Muscle layer of duodenum (tissue), 2 donors: ENCODE measurements at regions not wholly inside any gene's neighbourhood (a gene's known extent, or its start where the extent isn't known, plus 50 kb on each side); places are given as distances from the start of the nearest gene placed in this dataset.

Source experiments
- H3K27ac ChIP-seq: one replicate; pipeline ENCODE4 v1.7.0; 2013; ENCODE audit warnings: mild to moderate bottlenecking, low read length
- H3K27me3 ChIP-seq: one replicate; pipeline ENCODE4 v1.7.0; 2013; ENCODE audit warnings: low read depth, mild to moderate bottlenecking, control low read depth, low read length
- H3K36me3 ChIP-seq, 2 donors: one replicate each; pipeline ENCODE4 v1.7.0; 2013; ENCODE audit warnings: low read length in 2 of 2, control low read depth in 1 of 2, mild to moderate bottlenecking in 1 of 2; ENCODE audit not compliant: insufficient read depth in 2 of 2, control insufficient read depth in 1 of 2
- H3K4me1 ChIP-seq, 2 donors: one replicate each; pipeline ENCODE4 v1.7.0; 2013; ENCODE audit warnings: low read length in 2 of 2, mild to moderate bottlenecking in 2 of 2, control low read depth in 1 of 2, moderate library complexity in 1 of 2; ENCODE audit not compliant: insufficient read depth in 2 of 2, control insufficient read depth in 1 of 2
- H3K4me3 ChIP-seq, 2 donors: one replicate each; pipeline ENCODE4 v1.7.0; 2013; ENCODE audit warnings: low read length in 2 of 2, low read depth in 1 of 2, mild to moderate bottlenecking in 1 of 2
- H3K9me3 ChIP-seq, 2 donors: one replicate each; pipeline ENCODE4 v1.7.0; 2013; ENCODE audit warnings: low read length in 2 of 2, control low read depth in 1 of 2, mild to moderate bottlenecking in 1 of 2; ENCODE audit not compliant: control insufficient read depth in 1 of 2
- donor health status: healthy.

DNA sequence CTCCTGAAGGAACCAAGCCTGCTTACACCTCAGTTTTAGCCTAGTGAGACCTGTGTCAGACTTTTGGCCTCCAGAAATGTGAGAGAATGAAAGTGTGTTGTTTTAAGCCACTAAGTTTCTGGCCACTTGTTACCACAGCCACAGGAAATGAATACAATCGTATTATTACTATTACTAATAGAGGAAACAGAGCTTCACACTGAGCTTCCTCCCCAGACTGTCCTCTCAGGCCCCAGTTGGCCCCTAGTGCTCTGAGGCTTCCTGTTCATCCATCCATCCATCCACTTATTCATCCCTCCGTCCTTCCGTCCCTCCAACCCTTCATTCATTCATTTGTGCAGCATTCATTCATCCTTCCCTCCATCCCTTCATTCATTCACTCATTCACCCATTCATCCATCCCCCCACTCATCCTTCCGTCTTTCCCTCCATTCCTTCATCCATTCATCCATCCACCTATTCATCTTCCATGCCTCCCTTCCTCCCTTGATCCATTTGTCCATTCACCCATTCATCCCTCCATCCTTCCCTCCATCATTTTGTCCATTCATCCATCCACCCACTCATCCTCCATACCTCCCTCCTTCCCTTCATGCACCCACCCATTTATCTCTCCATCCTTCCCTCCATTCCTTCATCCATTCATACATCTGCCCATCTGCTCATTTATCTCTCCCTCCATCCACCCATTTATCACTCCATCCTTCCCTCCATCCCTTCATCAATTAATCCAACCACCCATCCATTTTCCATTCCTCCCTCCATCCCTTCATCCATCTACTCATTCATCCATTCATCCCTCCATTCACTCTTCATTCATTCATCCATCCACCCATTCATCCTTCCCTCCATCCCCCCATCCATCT, 95.0 kb downstream of the FOXL1 start:
- Histone ChIP-seq H3K4me1 (peaks cover 0 to 12% of the 10 kb centered on the region in 2 donors), H3K27ac (no peak overlapping the region), H3K27me3 (no peaks in the 10 kb centered on the region), H3K36me3 (no peaks in the 10 kb centered on the region), H3K9me3 (peaks cover 0 to 5% of the 10 kb centered on the region in 2 donors), H3K4me3 (no peak overlapping the region)

DNA sequence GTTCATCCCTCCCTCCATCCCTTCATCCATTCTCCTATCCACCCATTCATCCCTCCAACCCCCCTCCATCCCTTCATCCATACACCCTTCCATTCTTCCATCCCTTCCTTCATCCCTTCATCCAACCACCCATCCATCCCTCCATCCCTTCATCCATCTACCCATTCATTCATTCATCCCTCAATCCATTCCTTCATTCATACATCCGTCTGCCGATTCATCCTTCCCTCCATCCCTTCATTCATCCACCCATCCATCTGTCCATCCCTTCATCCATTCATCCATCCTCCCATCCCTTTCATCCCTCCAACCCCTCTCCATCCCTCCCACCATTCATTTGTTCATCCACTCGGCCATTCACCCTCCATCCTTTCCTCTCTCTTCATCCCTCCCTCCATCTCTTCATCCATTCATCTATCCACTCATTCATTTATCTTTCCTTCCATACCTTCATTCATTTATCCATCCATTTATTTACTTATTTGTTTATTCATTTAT, 95.7 kb downstream of the FOXL1 start:
- no peak overlapping the region for H3K4me3 ChIP-seq
- no peaks in the 10 kb centered on the region for H3K36me3 ChIP-seq
- no peaks in the 10 kb centered on the region for H3K27me3 ChIP-seq
- peaks cover 0 to 5% of the 10 kb centered on the region in 2 donors for H3K9me3 ChIP-seq
- H3K4me1 ChIP-seq, result peaks cover 0 to 12% of the 10 kb centered on the region in 2 donors
- no peak overlapping the region for H3K27ac ChIP-seq

DNA sequence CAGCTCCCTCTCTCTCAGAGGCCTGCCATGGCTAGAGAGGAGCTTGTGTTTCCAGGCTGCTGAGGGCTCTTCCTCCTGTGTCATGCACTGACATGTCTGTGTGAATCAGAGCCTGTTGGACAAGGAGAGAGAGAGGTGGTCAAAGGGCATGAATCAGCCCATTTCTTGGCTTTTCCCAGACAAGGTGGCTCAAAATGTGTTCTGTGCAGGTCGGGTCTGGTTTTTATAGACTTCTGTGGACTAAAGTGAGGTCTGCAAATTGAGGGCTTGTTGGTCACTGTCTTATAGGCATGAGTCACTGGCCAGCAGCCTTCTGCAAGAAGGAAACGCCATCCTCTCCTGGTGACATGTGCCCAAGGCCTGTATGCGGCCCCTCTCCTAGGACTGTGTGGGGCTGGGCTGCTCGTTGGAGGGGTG, 97.9 kb downstream of the FOXL1 start:
- peaks cover 0 to 3% of the 10 kb centered on the region in 2 donors for H3K36me3 ChIP-seq
- H3K27ac ChIP-seq, result no peak overlapping the region
- H3K4me3 ChIP-seq, result no peak overlapping the region
- peaks cover 0 to 6% of the 10 kb centered on the region in 2 donors for H3K4me1 ChIP-seq
- no peaks in the 10 kb centered on the region for H3K27me3 ChIP-seq
- H3K9me3 ChIP-seq, result peaks cover 0 to 5% of the 10 kb centered on the region in 2 donors

DNA sequence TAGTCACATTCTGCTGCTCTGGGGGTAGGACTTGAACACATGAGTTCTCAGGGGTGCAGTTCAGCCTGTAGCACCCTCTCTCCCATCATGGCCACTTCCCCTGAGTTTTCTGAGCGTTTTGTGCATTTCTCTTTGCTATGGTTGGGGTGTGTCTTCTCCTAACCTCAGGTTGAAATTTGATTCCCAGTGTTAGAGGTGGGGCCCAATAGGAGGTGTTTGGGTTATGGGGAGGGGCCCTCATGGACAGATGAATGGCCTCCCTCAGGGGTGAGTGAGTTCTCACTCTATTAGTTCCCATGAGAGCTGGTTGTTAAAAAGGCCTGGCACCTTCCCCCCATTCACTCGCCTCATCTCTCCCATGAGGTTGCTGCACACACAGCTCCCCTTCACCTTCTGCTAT, 101.1 kb downstream of the FOXL1 start:
- H3K36me3 ChIP-seq, result peaks cover 0 to 3% of the 10 kb centered on the region in 2 donors
- no peaks in the 10 kb centered on the region for H3K4me1 ChIP-seq
- no peaks in the 10 kb centered on the region for H3K27me3 ChIP-seq
- no peak overlapping the region for H3K4me3 ChIP-seq
- H3K27ac ChIP-seq, result no peak overlapping the region
- H3K9me3 ChIP-seq, result no peaks in the 10 kb centered on the region

DNA sequence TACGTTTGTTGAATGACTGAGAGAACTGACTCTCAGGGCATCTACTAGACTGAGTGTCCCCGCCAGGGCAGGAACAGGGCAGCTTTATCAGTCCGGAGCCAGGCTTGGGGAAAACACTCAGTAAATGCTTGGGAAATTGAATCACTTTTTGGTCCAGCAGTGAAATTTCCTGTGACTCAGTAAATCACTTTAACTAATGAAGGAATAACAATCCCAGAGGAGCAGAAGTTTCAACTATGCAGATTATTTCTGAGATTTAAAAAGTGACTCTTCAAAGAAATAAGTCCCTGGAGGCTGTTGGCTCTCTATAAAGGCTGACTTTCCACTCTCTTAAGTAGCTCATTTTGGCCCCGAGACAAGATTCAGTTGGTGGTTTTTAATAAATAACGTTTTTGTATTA, 101.8 kb downstream of the FOXL1 start:
- H3K27me3 ChIP-seq, result no peaks in the 10 kb centered on the region
- H3K4me1 ChIP-seq, result no peaks in the 10 kb centered on the region
- H3K27ac ChIP-seq, result no peak overlapping the region

DNA sequence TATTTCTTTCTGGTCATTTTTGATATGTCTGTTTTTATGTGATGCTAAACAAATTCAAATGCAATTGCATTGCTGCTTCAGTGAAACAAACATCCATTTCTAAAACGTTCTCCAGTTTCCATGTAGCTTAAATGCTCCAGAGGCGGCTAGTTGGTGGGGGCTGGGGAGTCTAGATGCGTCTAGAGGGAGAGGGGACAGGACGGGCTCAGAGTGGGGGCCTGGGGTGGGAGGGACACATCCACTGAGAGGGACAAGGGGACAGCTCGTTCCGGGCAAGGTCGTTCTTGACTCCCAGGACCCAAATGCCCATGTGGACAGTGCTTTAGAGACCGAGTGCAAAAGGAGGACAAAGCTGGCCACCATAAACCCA, 102.3 kb downstream of the FOXL1 start:
- H3K27me3 ChIP-seq, result no peaks in the 10 kb centered on the region
- no peaks in the 10 kb centered on the region for H3K4me1 ChIP-seq
- no peak overlapping the region for H3K27ac ChIP-seq
- no peak overlapping the region for H3K4me3 ChIP-seq
- H3K36me3 ChIP-seq, result peaks cover 0 to 3% of the 10 kb centered on the region in 2 donors
- H3K9me3 ChIP-seq, result no peaks in the 10 kb centered on the region

More for the DNA sequence above, 101.8 kb downstream of the FOXL1 start:
- no peak overlapping the region for H3K4me3 ChIP-seq
- no peaks in the 10 kb centered on the region for H3K9me3 ChIP-seq
- H3K36me3 ChIP-seq, result peaks cover 0 to 3% of the 10 kb centered on the region in 2 donors

DNA sequence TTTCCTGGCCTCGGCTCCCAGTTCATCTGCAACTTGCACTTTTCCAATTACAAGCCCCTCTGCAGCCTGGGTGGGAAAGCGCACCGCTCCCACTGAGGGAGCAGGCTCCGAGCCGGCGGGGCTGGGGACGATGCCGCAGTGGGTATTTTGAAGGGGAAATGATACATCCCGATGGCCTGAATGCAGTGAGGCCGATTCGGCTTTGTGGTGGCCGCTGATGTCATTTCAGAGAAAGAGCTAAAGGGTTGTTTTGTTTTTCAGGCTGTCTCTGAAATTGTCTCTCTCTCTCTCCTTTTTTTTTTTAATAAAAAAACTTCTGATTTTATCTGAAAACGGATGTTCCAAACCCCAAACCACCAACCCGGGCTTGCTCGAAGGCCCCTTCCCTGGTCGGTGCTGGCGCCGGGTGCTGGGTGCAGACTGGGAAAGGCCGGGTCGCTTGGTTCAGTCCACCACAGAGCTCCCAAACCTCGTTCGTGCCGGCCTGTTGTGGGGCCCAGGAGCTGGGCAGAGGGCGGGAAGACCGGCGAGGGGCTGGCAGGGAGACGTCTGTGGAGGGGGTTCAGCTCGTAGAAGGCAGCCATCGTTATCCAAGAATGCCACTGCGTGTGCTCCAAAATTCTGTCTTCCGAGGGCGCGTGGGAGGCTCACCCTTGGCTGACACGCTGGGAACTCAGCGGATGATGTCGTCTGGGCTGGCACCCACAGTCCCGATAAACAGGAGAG, 102.8 kb downstream of the FOXL1 start:
- Histone ChIP-seq H3K9me3 (no peaks in the 10 kb centered on the region), H3K4me1 (no peaks in the 10 kb centered on the region), H3K27me3 (no peaks in the 10 kb centered on the region), H3K27ac (no peak overlapping the region), H3K4me3 (no peak overlapping the region), H3K36me3 (peaks cover 0 to 3% of the 10 kb centered on the region in 2 donors)

DNA sequence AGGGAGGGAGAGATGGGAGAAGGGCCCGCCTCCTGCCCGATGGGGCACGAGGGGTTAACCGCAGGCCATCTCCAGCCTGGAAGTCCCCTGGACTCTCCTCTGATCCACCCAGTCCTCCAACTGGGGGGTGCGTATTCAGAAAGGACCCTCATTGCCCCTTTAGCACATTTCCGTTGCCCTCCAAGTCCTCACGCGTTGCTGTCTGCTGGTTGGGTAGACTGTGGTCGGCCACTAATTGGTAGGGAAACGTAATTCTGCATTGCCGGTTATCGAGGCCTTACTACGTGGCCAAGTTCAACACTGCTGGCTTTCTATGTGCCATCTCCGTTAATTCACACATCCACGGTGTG, 103.4 kb downstream of the FOXL1 start:
- no peaks in the 10 kb centered on the region for H3K9me3 ChIP-seq
- H3K27ac ChIP-seq, result no peak overlapping the region
- H3K4me3 ChIP-seq, result no peak overlapping the region
- H3K4me1 ChIP-seq, result no peaks in the 10 kb centered on the region
- peaks cover 0 to 3% of the 10 kb centered on the region in 2 donors for H3K36me3 ChIP-seq
- H3K27me3 ChIP-seq, result no peaks in the 10 kb centered on the region

DNA sequence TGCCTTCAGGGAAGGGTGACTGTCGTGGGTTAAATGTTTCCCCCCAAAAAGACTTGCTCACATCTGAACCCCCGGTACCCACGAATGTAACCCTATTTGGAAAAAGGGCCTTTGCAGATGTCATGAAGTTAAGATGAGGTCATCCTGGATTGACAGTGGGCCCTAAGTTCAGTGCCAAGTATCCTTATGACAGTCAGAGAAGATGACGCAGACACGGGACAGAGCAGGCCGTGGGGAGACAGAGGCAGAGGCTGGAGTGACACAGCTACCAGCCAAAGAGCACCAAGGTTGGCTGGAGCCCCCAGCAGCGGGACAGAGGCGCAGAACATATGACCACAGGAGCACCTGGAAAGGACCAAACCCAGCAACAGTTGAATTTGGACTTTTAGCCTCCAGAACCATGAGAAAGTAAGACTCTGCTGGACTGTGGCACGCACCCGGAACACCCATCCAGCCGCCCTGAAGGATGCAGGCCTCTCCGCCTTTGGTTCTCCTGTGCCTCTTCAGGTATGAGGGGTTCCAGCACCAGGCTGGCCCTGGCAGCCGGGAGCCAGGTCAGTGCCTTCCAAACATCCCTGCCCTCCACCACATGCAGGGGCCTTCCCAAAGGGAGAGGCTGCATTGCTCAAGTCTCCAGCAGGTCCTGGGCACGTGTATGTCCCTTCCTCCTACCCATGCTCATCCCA, 104.0 kb downstream of the FOXL1 start:
- no peaks in the 10 kb centered on the region for H3K27me3 ChIP-seq
- peaks cover 0 to 3% of the 10 kb centered on the region in 2 donors for H3K36me3 ChIP-seq
- no peak overlapping the region for H3K27ac ChIP-seq
- H3K4me3 ChIP-seq, result no peak overlapping the region
- H3K4me1 ChIP-seq, result no peaks in the 10 kb centered on the region
- no peaks in the 10 kb centered on the region for H3K9me3 ChIP-seq

DNA sequence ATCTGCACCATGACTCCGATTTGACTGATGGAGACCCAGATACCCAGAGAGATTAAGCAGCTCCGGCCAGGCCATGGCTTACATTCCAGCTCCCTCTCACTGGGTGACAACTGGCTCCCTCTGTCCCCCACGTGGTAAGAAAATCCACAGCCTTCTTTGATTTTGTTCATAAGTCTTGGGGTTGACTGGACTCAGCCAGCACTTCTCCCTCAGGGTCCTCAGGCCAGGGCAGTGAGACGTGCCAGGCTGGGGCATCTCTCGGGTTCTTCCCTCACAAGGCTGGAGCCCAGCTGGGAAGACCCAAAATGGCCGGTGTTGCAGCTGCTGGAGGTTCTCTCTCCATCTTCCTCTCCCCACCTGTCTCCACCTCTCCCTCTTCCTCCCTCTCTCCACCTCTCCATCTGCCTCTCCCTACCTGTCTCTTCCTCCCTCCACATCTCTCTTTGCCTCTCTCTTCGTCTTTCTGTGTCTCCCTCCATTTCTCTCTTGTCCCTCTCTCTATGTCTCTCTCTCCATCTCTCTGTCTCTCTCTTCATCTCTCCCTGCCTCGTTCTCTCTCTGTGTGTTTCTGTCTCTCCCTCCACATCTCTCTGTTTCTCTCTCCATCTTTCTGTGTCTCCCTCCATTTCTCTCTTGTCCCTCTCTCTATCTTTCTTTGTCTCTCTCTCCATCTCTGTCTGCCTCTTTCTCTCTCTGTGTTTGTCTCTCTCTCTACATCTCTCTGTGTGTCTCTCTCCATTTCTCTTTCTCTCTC, 105.3 kb downstream of the FOXL1 start:
- Histone ChIP-seq H3K4me3 (no peak overlapping the region), H3K9me3 (no peaks in the 10 kb centered on the region), H3K36me3 (peaks cover 0 to 3% of the 10 kb centered on the region in 2 donors), H3K27me3 (no peaks in the 10 kb centered on the region), H3K27ac (no peak overlapping the region), H3K4me1 (no peaks in the 10 kb centered on the region)
